Right atrium auricular region (tissue), 2 donors: ENCODE measurements at regions not wholly inside any gene's neighbourhood (a gene's known extent, or its start where the extent isn't known, plus 50 kb on each side); places are given as distances from the start of the nearest gene placed in this dataset.

ENCODE experiments used
- DNase-seq: peaks from one replicate; pipeline ENCODE4 v3.0.0-alpha.2; 2019; ENCODE audit warnings: low spot score
- H3K27ac ChIP-seq, 2 donors: fragments of 200-600 bp; sonication (generic); 1 replicate in 1 of 2; 2 replicates in 1 of 2; pipeline ENCODE4 v1.5.1; 2016 to 2019
- H3K27me3 ChIP-seq, 2 donors: fragments of 200-600 bp; sonication (generic); one replicate each; pipeline versions ENCODE4 v1.5.1 to v1.6.0; 2017 to 2019
- H3K36me3 ChIP-seq: fragments of 200-600 bp; sonication (generic); one replicate; pipeline ENCODE4 v1.5.1; 2016
- H3K4me1 ChIP-seq, 2 donors: fragments of 200-600 bp; sonication (generic); one replicate each; pipeline versions ENCODE4 v1.5.1 to v1.6.0; 2017 to 2019
- H3K4me3 ChIP-seq, 2 donors: fragments of 200-600 bp; sonication (generic); 1 replicate in 1 of 2; 2 replicates in 1 of 2; pipeline ENCODE4 v1.5.1; 2017 to 2019; ENCODE audit warnings: mild to moderate bottlenecking in 1 of 2, moderate library complexity in 1 of 2
- H3K9me3 ChIP-seq, 2 donors: fragments of 200-600 bp; sonication (generic); one replicate each; pipeline ENCODE4 v1.5.1; 2019
- CTCF ChIP-seq, 2 donors: fragments of 200-600 bp; sonication (generic); IDR thresholded peaks; one replicate each; pipeline ENCODE4 v1.5.1; 2019; ENCODE audit warnings: antibody characterized with exemption in 2 of 2

GRCh38 chr1:222224636-222225315 lies 323.1 kb downstream of the HHIPL2 start:
- H3K27me3 ChIP-seq = no peaks in the 10 kb centered on the region
- DNase-seq = no peak
- no peaks in the 10 kb centered on the region for H3K36me3 ChIP-seq
- H3K4me1 ChIP-seq = no peaks in the 10 kb centered on the region
- H3K4me3 ChIP-seq = no peak overlapping the region
- TF ChIP-seq CTCF (IDR thresholded peaks at IDR 0.05) = no peak
- H3K27ac ChIP-seq = no peak overlapping the region
- H3K9me3 ChIP-seq = no peaks in the 10 kb centered on the region

GRCh38 chr1:222224156-222224555 lies 323.7 kb downstream of the HHIPL2 start:
- no peak for TF ChIP-seq CTCF (IDR thresholded peaks at IDR 0.05)
- DNase-seq = no peak
- no peaks in the 10 kb centered on the region for H3K27me3 ChIP-seq

GRCh38 chr1:222223010-222223409 lies 324.9 kb downstream of the HHIPL2 start:
- Histone ChIP-seq H3K36me3 (no peaks in the 10 kb centered on the region), H3K27ac (no peak overlapping the region), H3K4me1 (no peaks in the 10 kb centered on the region), H3K4me3 (no peak overlapping the region), H3K27me3 (no peaks in the 10 kb centered on the region), H3K9me3 (no peaks in the 10 kb centered on the region)
- no peak for TF ChIP-seq CTCF (IDR thresholded peaks at IDR 0.05)
- DNase-seq = no peak

More at GRCh38 chr1:222224156-222224555, 323.7 kb downstream of the HHIPL2 start:
- no peaks in the 10 kb centered on the region for H3K36me3 ChIP-seq
- no peak overlapping the region for H3K4me3 ChIP-seq
- no peaks in the 10 kb centered on the region for H3K4me1 ChIP-seq
- no peaks in the 10 kb centered on the region for H3K9me3 ChIP-seq
- no peak overlapping the region for H3K27ac ChIP-seq

- no peak for DNase-seq
- Histone ChIP-seq H3K36me3 (no peaks in the 10 kb centered on the region), H3K4me1 (no peaks in the 10 kb centered on the region), H3K27ac (no peak overlapping the region), H3K27me3 (no peaks in the 10 kb centered on the region), H3K4me3 (no peak overlapping the region), H3K9me3 (no peaks in the 10 kb centered on the region)
- no peak for TF ChIP-seq CTCF (IDR thresholded peaks at IDR 0.05)
Measured at GRCh38 chr1:222216255-222216754, 331.6 kb downstream of the HHIPL2 start.

GRCh38 chr1:222210776-222211175 lies 337.1 kb downstream of the HHIPL2 start:
- Histone ChIP-seq H3K36me3 (no peaks in the 10 kb centered on the region), H3K4me1 (no peaks in the 10 kb centered on the region), H3K4me3 (no peak overlapping the region), H3K27me3 (no peaks in the 10 kb centered on the region), H3K9me3 (no peaks in the 10 kb centered on the region), H3K27ac (no peak overlapping the region)
- no peak for DNase-seq
- TF ChIP-seq CTCF (IDR thresholded peaks at IDR 0.05) = no peak

GRCh38 chr1:222204475-222204874 lies 343.4 kb downstream of the HHIPL2 start:
- Histone ChIP-seq H3K27ac (no peak overlapping the region), H3K9me3 (no peaks in the 10 kb centered on the region), H3K4me1 (no peaks in the 10 kb centered on the region), H3K4me3 (no peak overlapping the region), H3K27me3 (no peaks in the 10 kb centered on the region), H3K36me3 (no peaks in the 10 kb centered on the region)
- DNase-seq = no peak
- TF ChIP-seq CTCF (IDR thresholded peaks at IDR 0.05) = no peak
